WTC11 (cell line): ENCODE measurements at regions not wholly inside any gene's neighbourhood (a gene's known extent, or its start where the extent isn't known, plus 50 kb on each side); places are given as distances from the start of the nearest gene placed in this dataset.

ENCODE experiments used
- ATAC-seq: fragments of 200-7000 bp; cut with Tn5 transposase; 2 replicates; pipeline ENCODE4 v1.10.0; 2021; ENCODE audit warnings: mild to moderate bottlenecking, moderate library complexity
- CTCF ChIA-PET: fragments of 300-600 bp; sonication (Branson Sonifier 250); formaldehyde crosslinking; loops from one replicate; lab custom pipeline; 2021; ENCODE audit warnings: antibody characterized with exemption; lab: Charles Lee
- POLR2A ChIA-PET: fragments of 350-600 bp; sonication (Branson Sonifier 250); formaldehyde crosslinking; loops from one replicate; lab custom pipeline; 2021; ENCODE audit warnings: antibody characterized with exemption; lab: Charles Lee
- DNase-seq: peaks from one replicate; pipeline ENCODE4 v3.0.0; 2021; ENCODE audit warnings: low spot score
- H3K27ac Mint-ChIP-seq: 2 replicates; pipeline ENCODE4 v1.8.0; 2021; ENCODE audit warnings: mixed read lengths
- H3K27me3 Mint-ChIP-seq: 2 replicates; pipeline ENCODE4 v1.8.0; 2021; ENCODE audit warnings: low read depth, mild to moderate bottlenecking, moderate library complexity, mixed read lengths
- H3K36me3 Mint-ChIP-seq: 2 replicates; pipeline ENCODE4 v1.8.0; 2021; ENCODE audit warnings: mixed read lengths
- H3K4me1 Mint-ChIP-seq: 2 replicates; pipeline ENCODE4 v1.8.0; 2022; ENCODE audit warnings: mixed read lengths
- H3K4me3 Mint-ChIP-seq: 2 replicates; pipeline ENCODE4 v1.8.0; 2021; ENCODE audit warnings: mild to moderate bottlenecking, moderate library complexity, mixed read lengths
- H3K9me3 Mint-ChIP-seq: 2 replicates; pipeline ENCODE4 v1.8.0; 2021; ENCODE audit warnings: mixed read lengths
- AFF4 ChIP-seq: sonication (generic); formaldehyde crosslinking; IDR thresholded peaks from 2 replicates; pipeline ENCODE4 v1.8.1; 2023; ENCODE audit warnings: mild to moderate bottlenecking, missing genetic modification reagents, borderline replicate concordance
- ATF6 ChIP-seq: sonication (generic); formaldehyde crosslinking; IDR thresholded peaks from 2 replicates; pipeline ENCODE4 v1.8.1; 2023; ENCODE audit warnings: mild to moderate bottlenecking, missing genetic modification reagents
- E2F5 ChIP-seq: sonication (generic); formaldehyde crosslinking; IDR thresholded peaks from 2 replicates; pipeline ENCODE4 v1.8.1; 2022; ENCODE audit warnings: mild to moderate bottlenecking, moderate library complexity, missing genetic modification reagents
- ERG ChIP-seq: fragments of 250-450 bp; sonication (Bioruptor Pico); IDR thresholded peaks from 2 replicates; pipeline ENCODE4 v1.8.0; 2021; ENCODE audit warnings: mild to moderate bottlenecking
- ESRRA ChIP-seq: sonication (generic); formaldehyde crosslinking; IDR thresholded peaks from 2 replicates; pipeline ENCODE4 v1.8.1; 2022; ENCODE audit warnings: mild to moderate bottlenecking, missing genetic modification reagents, borderline replicate concordance
- JUN ChIP-seq: sonication (generic); formaldehyde crosslinking; IDR thresholded peaks from 2 replicates; pipeline ENCODE4 v1.8.0; 2023; ENCODE audit warnings: mild to moderate bottlenecking, missing genetic modification reagents
- NR3C1 ChIP-seq: sonication (generic); formaldehyde crosslinking; conservative IDR thresholded peaks from 2 replicates; pipeline ENCODE4 v1.8.1; 2023; ENCODE audit warnings: low read depth, mild to moderate bottlenecking, missing genetic modification reagents
- PREB ChIP-seq: sonication (generic); formaldehyde crosslinking; IDR thresholded peaks from 2 replicates; pipeline ENCODE4 v1.8.1; 2022; ENCODE audit warnings: mild to moderate bottlenecking, missing genetic modification reagents, moderate library complexity, borderline replicate concordance
- PRRX2 ChIP-seq: fragments of 250-450 bp; sonication (Bioruptor Pico); IDR thresholded peaks from 2 replicates; pipeline ENCODE4 v1.8.0; 2021; ENCODE audit warnings: mild to moderate bottlenecking
- TCF7 ChIP-seq: sonication (generic); formaldehyde crosslinking; IDR thresholded peaks from 2 replicates; pipeline ENCODE4 v1.8.0; 2022; ENCODE audit warnings: mild to moderate bottlenecking, low read depth, missing genetic modification reagents, moderate library complexity
- TEAD1 ChIP-seq: sonication (generic); formaldehyde crosslinking; IDR thresholded peaks from 2 replicates; pipeline ENCODE4 v1.8.0; 2022; ENCODE audit warnings: mild to moderate bottlenecking, missing genetic modification reagents
- ZMAT4 ChIP-seq: fragments of 250-450 bp; sonication (Bioruptor Pico); IDR thresholded peaks from 2 replicates; pipeline ENCODE4 v1.9.0; 2021; ENCODE audit warnings: mild to moderate bottlenecking
- ZNF219 ChIP-seq: sonication (generic); formaldehyde crosslinking; IDR thresholded peaks from 2 replicates; pipeline ENCODE4 v1.8.0; 2023; ENCODE audit warnings: missing genetic modification reagents, mild to moderate bottlenecking, borderline replicate concordance
- ZNF423 ChIP-seq: fragments of 250-450 bp; sonication (Bioruptor Pico); IDR thresholded peaks from 2 replicates; pipeline ENCODE4 v2.1.2; 2022; ENCODE audit warnings: mild to moderate bottlenecking, moderate library complexity
- ZSCAN18 ChIP-seq: fragments of 250-450 bp; sonication (Bioruptor Pico); IDR thresholded peaks from 2 replicates; pipeline ENCODE4 v2.1.2; 2022; ENCODE audit warnings: mild to moderate bottlenecking, moderate library complexity

GRCh38 chr12:130216031-130216430, 53.8 kb downstream of the FZD10 start:
- POLR2A ChIA-PET, result no interaction called here
- Mint-ChIP-seq H3K4me3 (no peak overlapping the region), H3K27ac (no peak overlapping the region), H3K36me3 (peaks cover 60% of the 10 kb centered on the region), H3K4me1 (peaks cover 29% of the 10 kb centered on the region), H3K9me3 (peaks cover 75% of the 10 kb centered on the region), H3K27me3 (peaks cover 78% of the 10 kb centered on the region)
- DNase-seq, result no peak
- CTCF ChIA-PET, result no interaction called here
- TF ChIP-seq TCF7 (CRISPR knock-in tag) (no peak), AFF4 (CRISPR knock-in tag) (no peak), E2F5 (CRISPR knock-in tag) (no peak), PRRX2 (no peak), ZMAT4 (CRISPR knock-in tag) (no peak), TEAD1 (no peak), PREB (CRISPR knock-in tag) (no peak), NR3C1 (CRISPR knock-in tag) (no peak)
- ATAC-seq, result no peak

- no peak for DNase-seq
- H3K9me3 Mint-ChIP-seq, result peaks cover 72% of the 10 kb centered on the region
- ChIA-PET CTCF (no interaction called here), POLR2A (no interaction called here)
- peaks cover 30% of the 10 kb centered on the region for H3K4me1 Mint-ChIP-seq
- H3K27ac Mint-ChIP-seq, result no peak overlapping the region
- H3K27me3 Mint-ChIP-seq, result peaks cover 68% of the 10 kb centered on the region
- H3K4me3 Mint-ChIP-seq, result no peak overlapping the region
- no peak for ATAC-seq
- peaks cover 60% of the 10 kb centered on the region for H3K36me3 Mint-ChIP-seq
- TF ChIP-seq ZSCAN18 (CRISPR knock-in tag) (no peak), TCF7 (CRISPR knock-in tag) (no peak), ZNF423 (CRISPR knock-in tag) (no peak), ESRRA (CRISPR knock-in tag) (no peak), ATF6 (CRISPR knock-in tag) (no peak), ZNF219 (CRISPR knock-in tag) (no peak), JUN (CRISPR knock-in tag) (no peak), AFF4 (CRISPR knock-in tag) (no peak), ERG (CRISPR knock-in tag) (no peak)
Observed at GRCh38 chr12:130218682-130219081, 56.4 kb downstream of the FZD10 start.
